22Rv1 (cell line): ENCODE measurements at regions not wholly inside any gene's neighbourhood (a gene's known extent, or its start where the extent isn't known, plus 50 kb on each side); places are given as distances from the start of the nearest gene placed in this dataset.

Experiments
- H3K27ac ChIP-seq: fragments of 450-650 bp; 2 replicates; pipeline ENCODE4 v1.5.1; 2017
- ZFX ChIP-seq: fragments of 450-650 bp; IDR thresholded peaks from 2 replicates; pipeline ENCODE4 v1.6.1; 2017; ENCODE audit warnings: antibody characterized with exemption, borderline replicate concordance
- TF ChIP-seq, protein P1 (sequence below): fragments of 450-650 bp; IDR thresholded peaks from 2 replicates; pipeline ENCODE4 v1.5.1; 2017; ENCODE audit warnings: mild to moderate bottlenecking

DNA sequence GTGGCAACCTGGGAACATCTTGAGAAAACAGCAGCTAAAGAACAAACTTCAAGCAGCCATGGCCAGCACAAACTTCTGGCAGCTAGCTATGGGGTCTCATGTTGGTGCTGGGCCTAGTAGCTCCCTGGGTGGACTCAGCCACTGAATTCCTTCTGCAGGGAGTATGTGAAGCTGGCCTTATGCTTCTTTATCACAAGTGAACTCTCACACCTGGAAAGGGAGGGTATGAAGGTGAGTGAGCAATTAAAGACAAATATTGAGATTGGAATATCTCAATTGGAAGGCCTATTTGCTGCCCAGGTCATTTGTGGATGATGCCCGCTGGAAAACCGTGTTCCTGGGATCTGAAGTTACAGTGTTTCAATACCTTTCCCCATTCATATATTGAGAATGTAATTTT lies 153.3 kb upstream of the RPS6KA3 start:
- no peak for TF ChIP-seq ZFX
- TF ChIP-seq, protein P1, sequence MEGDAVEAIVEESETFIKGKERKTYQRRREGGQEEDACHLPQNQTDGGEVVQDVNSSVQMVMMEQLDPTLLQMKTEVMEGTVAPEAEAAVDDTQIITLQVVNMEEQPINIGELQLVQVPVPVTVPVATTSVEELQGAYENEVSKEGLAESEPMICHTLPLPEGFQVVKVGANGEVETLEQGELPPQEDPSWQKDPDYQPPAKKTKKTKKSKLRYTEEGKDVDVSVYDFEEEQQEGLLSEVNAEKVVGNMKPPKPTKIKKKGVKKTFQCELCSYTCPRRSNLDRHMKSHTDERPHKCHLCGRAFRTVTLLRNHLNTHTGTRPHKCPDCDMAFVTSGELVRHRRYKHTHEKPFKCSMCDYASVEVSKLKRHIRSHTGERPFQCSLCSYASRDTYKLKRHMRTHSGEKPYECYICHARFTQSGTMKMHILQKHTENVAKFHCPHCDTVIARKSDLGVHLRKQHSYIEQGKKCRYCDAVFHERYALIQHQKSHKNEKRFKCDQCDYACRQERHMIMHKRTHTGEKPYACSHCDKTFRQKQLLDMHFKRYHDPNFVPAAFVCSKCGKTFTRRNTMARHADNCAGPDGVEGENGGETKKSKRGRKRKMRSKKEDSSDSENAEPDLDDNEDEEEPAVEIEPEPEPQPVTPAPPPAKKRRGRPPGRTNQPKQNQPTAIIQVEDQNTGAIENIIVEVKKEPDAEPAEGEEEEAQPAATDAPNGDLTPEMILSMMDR, result no peak
- H3K27ac ChIP-seq, result no peak overlapping the region

DNA sequence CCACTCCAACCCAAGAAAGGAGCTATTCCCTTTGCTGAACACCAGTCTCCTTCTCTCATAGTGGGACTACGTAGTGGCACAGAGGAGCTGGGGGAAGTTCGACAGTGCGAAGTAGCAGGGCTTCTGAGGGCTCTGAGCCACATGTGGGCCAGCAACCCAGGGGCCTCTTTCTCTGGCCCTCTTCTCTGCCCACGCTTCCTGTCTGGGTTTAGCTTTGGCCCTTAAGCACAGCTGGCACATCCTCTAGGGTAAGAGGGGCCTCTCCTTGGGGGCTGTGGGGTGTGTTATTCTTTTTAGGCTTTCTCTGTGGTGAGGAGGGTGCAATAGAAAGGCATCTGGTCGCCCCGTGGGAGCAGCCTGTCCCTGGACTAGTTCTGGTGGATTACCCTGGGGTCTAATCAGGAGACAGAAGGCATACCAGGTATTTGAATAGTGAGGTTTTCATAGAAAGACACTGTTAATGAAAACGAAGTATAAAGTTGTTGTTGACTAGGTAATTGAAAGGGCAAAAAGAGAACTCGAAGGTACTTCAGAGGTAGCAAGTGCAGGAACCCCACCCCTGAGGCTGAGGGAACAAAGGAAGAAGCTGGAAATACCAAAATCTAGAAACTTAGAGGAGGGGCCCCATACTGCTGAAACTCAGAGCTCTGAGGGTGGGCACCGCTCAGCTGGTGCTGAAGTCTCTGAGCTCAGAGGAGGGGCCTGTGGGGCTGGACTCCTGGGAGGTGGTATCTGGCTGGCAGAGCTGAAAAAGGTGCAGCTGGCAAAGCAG lies 151.9 kb upstream of the RPS6KA3 start:
- no peak for TF ChIP-seq ZFX
- TF ChIP-seq, protein P1, result no peak
- no peak overlapping the region for H3K27ac ChIP-seq

DNA sequence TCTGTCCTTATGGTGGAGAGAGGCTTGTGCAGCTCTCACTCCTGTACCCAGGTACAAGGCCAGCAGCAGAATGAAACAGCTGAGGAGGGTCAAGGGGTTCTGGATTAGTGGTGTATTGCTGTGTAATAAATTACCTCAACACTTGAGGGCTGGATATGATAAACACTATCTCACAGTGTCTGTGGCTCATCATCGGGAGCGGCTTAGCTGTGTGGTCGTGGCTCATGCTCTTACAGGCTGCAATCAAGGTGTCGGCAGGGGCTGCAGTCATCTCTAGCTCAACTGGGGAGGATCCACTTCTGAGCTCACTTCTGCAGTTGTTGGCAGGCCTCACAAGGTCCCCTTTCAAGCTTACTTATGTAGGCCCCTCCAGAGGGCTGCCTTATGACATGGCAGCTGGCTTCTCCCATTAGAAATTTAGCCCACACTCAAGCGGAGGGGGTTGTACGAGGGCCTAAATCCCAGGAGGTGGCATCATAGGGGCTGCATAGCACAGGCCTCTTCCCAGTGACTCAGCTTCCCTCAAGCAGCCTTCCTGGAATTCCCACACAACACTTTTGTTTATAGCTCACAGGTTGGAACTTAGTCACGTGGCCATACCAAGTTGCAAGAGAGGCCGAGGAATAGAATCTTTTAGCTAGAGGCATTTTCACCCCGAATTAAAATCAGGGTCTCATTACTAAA lies 148.2 kb upstream of the RPS6KA3 start:
- H3K27ac ChIP-seq, result no peak overlapping the region
- TF ChIP-seq, protein P1, result no peak
- no peak for TF ChIP-seq ZFX

DNA sequence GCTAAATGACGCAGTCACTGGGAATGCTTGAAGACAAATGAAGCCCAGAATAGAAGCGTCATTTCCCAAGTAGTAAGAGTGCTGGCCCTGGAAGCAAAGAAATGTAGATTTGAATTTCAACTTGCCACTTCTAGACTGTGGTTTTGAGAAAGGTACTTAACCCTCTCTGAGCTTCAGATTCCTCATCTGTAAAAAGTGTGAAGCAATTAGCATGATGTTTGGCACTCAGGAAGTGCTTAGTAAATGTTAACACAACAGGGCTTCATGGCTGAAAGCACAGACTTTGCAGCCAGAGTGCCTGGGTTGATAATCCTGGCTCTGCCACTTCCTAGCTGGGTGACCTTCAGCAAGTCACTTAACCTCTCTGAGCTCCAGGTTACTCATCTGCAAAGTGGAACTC lies 147.4 kb upstream of the RPS6KA3 start:
- TF ChIP-seq ZFX, result no peak
- TF ChIP-seq, protein P1, result no peak
- H3K27ac ChIP-seq, result no peak overlapping the region

DNA sequence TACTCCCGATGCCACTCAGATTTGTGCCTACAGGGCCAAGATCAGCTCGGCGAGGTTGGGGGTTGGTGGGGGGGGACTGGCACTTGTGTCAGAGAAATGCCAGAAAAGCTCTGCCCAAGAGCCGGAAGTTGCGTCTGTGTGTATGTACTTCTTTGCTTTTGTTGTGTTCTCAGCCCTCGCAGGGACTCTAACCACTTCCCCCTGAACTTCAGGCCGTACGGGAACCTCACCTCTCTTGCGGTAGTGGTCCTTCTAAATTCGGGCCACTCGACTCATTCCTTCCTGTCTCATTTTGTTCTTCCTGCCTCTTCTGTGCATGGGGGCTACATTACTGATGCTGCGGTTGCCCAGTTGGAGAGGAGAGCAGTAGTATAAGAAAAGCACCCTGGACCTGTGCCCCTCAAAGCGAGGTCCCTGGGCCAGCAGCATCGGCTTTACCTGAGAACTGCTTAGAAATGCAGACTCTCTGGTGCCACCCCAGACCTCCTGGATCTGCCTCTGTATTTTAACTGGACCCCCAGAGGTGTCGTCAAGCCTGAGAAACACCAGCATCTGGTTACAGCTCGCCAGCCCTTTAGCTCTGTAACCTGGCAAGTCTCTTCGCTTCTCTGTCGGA lies 146.3 kb upstream of the RPS6KA3 start:
- TF ChIP-seq, protein P1, result no peak
- TF ChIP-seq ZFX, result no peak
- no peak overlapping the region for H3K27ac ChIP-seq

DNA sequence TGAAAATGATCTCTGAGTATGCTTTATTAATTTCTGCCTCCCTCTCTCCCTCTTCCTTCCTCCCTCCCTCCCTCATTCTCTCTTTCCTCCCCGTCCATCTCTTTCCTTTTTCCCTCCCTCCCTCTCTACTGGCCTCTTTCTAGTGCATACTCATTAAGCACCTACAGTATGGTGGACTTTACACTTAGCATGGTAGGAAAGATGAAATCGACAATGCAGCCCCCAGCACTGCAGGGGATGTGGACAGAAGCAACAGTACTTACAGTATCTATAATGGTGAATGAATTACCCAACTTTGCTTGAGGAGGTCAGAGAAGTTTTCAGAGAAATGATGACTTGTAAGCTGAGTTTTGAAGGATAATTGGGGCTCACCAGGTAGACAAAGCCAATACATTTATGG lies 143.8 kb upstream of the RPS6KA3 start:
- TF ChIP-seq, protein P1, result no peak
- no peak for TF ChIP-seq ZFX
- H3K27ac ChIP-seq, result no peak overlapping the region

DNA sequence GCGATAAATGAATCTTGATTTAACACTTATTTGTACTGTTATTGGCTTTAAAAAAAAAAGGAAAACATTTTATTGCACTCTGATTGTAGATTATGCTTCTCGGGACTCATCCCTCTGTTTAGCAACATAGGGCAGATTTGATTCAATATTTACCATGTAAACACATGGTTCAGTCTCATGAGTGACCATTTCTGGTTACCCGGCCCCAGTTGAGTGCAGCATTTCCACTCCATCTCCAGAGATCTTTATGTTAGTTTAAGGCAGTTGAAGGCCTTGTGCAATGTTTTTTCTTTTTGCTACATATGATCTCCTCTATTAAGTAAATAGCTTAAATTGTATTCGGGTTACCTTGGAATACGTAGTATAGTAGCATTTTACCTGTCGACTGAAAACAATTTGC lies 143.3 kb upstream of the RPS6KA3 start:
- TF ChIP-seq, protein P1, result no peak
- no peak for TF ChIP-seq ZFX
- H3K27ac ChIP-seq, result no peak overlapping the region
